CD4-positive, alpha-beta T cell treated with Interferon alpha-2 for 1 hour (primary cell): ENCODE measurements at regions not wholly inside any gene's neighbourhood (a gene's known extent, or its start where the extent isn't known, plus 50 kb on each side); places are given as distances from the start of the nearest gene placed in this dataset.
"Not testable (repeated sequence)": the region's sequence is repeated elsewhere in the genome, so short reads cannot be mapped to it uniquely, and the experiment has no call there.

Experiments used
- DNase-seq, 2 donors: peaks; one replicate each; pipeline ENCODE4 v3.0.0-alpha.2; 2020 to 2022

DNA sequence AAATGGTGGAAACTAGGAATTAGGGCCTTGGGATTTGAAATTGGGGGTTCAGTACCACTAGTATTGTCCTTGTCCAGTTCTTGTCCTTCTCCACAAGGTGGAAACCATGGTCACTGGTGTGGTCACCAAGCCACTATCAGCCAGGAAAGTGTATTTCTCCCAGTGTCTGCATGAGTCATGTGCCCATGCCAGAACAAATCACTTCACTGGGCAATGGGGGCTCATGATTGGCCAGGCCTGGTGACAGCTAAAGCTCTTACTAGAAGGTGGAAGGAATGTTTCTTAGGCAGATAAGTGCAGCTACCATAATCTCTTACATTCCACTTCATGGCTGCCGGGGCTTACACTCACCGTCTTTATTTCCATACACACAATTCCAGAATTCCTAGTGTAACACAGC lies 124.8 kb upstream of the TACR1 start:
- no peak for DNase-seq

DNA sequence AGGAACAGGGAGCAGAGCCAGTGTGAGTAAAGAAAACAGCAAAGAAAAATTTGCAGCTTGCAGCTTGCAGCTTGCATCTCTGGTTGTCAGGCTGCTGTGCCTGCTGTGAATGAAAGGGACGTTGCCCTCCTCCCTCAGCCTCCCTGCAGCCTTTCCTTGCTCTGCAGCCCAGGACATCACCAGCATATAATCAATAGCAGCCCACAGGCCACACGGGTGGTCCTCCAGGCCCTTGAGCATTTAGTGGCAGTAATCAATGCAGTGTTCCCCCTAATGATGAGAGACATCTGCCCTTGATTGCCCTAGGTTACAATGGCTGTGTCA lies 122.2 kb upstream of the TACR1 start:
- no peak for DNase-seq

- DNase-seq = no peak
Measured at GRCh38 chr2:75320898-75321598, 121.7 kb upstream of the TACR1 start.

DNA sequence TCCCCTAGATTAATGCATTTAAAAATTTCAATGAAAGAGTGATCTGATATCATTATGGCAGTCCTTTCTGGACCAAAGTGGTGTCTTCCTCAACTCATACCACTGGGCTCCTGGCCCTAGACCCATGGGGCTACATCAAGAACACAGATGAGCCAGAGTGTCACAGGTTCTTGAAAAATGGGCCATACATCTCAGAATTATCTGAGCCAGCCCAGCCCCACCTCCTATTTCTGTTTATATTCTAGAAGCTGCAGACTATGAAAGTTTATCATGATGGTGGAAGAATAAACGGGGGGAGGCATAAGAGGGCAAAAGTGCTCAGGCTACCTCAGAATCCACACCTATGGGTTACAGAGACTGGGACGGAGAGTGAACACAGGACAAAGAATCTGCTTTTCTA lies 120.6 kb upstream of the TACR1 start:
- no peak for DNase-seq

- DNase-seq = no peak
Measured at GRCh38 chr2:75317802-75318201, 118.5 kb upstream of the TACR1 start.

GRCh38 chr2:75317316-75317715 lies 118.0 kb upstream of the TACR1 start:
- no peak for DNase-seq

- DNase-seq = no peak
Measured at GRCh38 chr2:75315436-75315835, 116.1 kb upstream of the TACR1 start.

GRCh38 chr2:75311993-75312392 lies 112.7 kb upstream of the TACR1 start:
- peak in 1 of 2 donors; percentile 13 for DNase-seq

DNA sequence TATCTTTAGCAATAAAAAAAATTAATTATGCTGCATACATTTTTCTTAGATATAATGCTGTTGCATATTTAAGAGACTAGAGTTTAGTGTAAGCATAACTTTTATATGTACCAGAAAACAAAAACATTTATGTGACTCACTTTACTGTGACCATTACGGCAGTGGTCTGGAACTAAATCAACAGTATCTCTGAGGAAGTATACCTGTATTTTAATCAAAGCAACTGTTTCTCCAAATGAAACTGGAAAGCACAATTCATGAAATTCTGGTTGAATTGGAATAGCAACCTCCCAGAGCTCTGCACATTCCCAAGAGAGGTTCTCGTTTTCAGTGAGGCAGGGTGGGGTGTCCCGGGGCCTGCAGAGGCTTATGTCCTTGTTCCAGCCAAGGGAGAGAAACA lies 112.2 kb upstream of the TACR1 start:
- no peak for DNase-seq

GRCh38 chr2:75310876-75311275 lies 111.6 kb upstream of the TACR1 start:
- no peak for DNase-seq

GRCh38 chr2:75309596-75310463 lies 110.5 kb upstream of the TACR1 start:
- no peak for DNase-seq

GRCh38 chr2:75303227-75303626 lies 103.9 kb upstream of the TACR1 start:
- no peak for DNase-seq

DNA sequence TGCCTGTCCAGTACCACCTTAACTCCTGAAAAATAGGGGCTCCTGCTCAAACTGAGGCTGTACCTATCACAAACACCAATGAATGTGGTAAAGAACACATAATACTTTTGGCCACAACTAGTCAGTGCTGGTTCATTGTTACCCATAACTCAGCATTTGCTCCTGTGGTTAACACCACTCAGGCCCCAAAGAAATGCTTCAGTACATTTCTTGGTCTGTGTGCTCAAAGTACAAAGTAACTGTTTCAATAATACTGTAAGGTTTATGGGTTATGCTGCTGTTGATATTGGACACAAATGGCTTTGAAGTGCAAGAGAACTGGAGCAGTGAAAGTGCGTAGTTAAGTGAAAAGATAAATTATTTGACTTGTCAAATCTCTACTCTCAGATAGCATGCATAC lies 95.0 kb upstream of the TACR1 start:
- DNase-seq = no peak

DNA sequence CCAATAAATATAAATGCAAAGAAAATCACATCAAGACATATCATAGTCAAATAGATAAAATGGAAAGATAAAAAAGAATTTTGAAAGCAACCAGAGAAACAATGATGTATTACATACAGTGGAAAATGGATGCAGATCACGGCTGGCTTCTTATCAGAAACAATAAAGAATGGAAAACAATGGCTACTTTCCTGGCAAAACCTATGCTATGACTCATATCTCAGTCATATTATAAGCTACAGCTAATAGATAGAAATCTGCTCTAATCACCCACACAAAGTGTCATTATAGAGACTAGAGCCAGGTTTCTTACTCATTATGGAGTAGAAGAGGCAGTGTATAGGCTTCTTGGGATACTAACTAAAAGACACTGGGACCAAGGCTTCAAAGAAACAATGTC lies 93.5 kb upstream of the TACR1 start:
- DNase-seq = no peak

DNA sequence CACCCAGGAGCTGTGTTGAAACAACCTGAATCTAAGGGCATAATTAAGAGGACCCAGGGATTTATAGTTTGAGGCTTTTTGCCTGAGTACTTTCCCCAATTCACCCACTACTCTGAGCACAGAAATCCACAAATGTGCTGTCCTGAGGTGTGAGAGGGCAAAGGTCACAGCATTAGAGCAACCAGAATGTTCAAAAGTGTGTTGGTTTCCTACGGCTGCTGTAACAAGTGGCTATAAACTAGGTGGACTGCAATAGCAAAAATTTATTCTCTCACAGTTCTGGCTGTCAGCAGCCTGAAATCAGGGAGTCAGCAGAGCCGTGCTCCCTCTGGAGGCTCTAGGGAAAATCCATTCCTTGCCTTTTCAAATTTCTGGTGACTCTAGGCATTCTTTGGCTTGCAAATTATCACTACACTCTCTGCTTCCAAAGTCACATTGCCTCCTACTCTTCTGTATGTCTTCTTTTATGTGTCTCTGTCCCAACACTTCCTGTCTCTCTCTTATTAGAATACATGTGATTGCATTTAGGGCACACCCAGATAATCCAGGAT lies 91.4 kb upstream of the TACR1 start:
- DNase-seq = no peak

DNA sequence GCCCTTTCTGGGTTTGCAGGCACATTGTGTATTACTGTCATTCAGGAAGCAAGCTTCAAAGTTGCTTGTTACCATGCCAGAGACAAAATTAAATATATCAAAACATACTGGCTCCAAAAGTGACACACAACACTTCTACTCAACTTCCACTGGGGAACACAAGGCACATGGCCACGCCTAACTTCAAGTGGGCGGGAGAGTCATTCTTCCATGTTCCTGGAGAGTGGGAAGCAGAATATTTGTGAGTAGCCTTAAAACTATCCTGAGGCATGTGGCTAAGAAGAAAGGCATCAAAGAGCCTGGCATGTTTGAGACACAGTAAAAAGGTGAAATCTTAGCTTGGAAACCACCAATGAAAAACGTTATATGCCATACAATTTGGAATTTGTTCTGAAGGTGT lies 90.5 kb upstream of the TACR1 start:
- no peak for DNase-seq

- not testable (repeated sequence) for DNase-seq
Measured at GRCh38 chr2:75289178-75289577, 89.9 kb upstream of the TACR1 start.

DNA sequence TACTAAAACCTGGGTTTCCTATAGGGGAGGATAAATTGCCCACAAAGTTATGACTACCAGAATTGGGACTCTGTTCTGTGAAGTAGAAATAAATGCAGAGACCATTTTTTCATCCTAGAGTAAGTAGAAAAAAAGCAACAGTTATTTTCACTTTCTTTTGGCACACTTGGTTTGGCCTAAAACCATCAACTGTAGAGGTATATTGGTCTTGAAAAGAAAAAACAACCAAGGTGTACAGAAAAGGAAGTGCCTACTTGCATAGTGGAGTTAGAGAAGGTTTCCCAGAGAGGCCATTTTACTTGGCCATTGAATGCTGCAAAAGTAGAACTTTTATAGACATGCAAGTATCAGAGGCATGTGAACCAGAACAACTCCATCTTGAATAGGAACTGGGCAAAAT lies 89.4 kb upstream of the TACR1 start:
- no peak for DNase-seq

GRCh38 chr2:75287624-75288316 lies 88.5 kb upstream of the TACR1 start:
- DNase-seq = peak in 1 of 2 donors; percentile 1

DNA sequence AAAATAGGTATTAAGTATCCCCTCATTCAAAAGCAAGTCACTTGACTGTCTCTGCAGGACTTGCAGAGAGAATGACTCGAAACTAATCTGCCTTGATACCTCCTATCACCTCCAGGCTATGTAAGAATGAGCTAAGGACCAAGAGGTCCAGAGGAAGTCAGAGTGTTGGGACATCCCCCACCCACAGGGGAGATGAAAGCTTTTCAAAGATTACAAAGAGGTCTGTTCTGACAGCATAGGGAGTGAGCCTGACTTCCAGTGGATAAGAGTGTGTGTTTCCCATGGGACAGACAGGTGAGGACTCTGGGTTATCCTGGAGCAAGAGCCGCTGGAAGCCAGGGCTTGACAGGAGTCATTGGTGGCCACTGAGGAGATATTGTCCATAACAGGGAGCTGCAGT lies 85.0 kb upstream of the TACR1 start:
- no peak for DNase-seq

DNA sequence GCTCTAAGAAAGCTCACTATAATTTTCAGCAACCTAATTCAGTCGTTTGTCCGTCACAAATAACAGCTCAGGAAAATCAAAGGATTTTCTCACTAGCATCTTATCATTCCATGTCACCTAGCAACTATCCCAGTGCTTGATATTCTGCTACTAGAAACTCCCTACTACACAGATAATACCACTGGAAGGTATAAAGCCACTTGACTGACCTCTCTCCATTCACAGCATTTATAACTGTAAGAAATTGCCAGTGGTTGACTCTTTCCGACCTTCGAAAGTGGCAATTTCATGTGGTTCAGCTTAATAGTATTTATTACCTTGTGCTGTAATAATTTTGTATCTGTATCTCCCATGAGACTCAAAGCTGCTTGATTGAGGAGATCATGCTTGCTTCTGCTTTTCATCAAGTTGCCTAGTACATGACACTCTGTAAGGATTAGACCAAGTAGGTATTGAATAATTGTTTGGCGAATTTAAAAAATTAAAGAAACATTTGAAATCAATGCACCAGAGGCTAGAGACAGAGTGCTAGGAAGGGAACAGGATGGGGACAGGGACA lies 79.6 kb upstream of the TACR1 start:
- no peak for DNase-seq

DNA sequence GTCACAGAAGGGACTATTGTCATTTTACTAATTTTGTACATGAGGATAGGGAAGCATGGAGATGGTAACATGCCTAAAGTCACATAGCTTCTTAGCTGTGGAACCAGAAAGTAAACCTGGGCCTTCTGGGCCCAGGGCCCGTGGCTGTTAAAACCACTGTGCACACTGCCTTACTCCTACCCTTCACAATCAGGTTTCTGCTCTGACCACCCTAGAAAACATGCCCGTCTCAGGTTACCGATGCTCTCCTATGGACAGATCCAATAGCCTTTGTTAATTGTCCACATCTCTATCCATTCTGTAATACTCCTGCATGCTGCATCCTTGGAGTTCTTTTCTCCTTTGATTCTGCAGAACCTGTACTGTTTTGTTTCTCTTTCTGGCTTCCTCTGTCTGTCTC lies 79.0 kb upstream of the TACR1 start:
- DNase-seq = no peak

- no peak for DNase-seq
Measured at GRCh38 chr2:75277111-75277510, 77.8 kb upstream of the TACR1 start.
